GM12864 (cell line): ENCODE measurements at regions not wholly inside any gene's neighbourhood (a gene's known extent, or its start where the extent isn't known, plus 50 kb on each side); places are given as distances from the start of the nearest gene placed in this dataset.

Source experiments
- DNase-seq: peaks from one replicate; pipeline ENCODE4 v3.0.0-alpha.2; 2011; ENCODE audit warnings: low read depth
- H3K4me3 ChIP-seq: 2 replicates; pipeline ENCODE4 v1.5.1; 2011; ENCODE audit warnings: mild to moderate bottlenecking, low read depth, low read length, control low read depth
- TF ChIP-seq, protein P1 (sequence below): IDR thresholded peaks from 2 replicates; pipeline ENCODE4 v1.5.1; 2011; ENCODE audit warnings: low read depth, mild to moderate bottlenecking, moderate library complexity, low read length, control low read depth, inconsistent platforms; ENCODE audit errors: missing control alignments

DNA sequence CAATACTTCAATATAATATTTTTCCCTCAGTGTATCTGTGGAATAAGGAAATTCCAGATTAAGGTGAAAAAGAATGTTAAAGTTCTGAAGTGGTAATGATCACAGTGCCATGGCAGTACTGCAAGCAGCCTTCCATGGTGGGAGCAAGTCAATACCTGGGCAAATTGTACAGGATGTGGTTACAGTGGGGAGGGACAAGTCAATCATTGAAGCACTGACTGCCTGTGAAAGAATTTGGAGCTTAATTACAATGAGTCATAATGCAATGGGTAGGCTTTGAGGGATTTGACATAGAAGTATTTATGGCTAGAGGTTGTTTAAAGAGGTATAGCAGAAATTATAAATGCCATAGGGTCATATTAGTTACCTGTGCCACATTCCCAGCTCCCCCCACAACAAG is 786.5 kb upstream of the ACO1 start:
- H3K4me3 ChIP-seq = no peak overlapping the region
- TF ChIP-seq, protein P1, sequence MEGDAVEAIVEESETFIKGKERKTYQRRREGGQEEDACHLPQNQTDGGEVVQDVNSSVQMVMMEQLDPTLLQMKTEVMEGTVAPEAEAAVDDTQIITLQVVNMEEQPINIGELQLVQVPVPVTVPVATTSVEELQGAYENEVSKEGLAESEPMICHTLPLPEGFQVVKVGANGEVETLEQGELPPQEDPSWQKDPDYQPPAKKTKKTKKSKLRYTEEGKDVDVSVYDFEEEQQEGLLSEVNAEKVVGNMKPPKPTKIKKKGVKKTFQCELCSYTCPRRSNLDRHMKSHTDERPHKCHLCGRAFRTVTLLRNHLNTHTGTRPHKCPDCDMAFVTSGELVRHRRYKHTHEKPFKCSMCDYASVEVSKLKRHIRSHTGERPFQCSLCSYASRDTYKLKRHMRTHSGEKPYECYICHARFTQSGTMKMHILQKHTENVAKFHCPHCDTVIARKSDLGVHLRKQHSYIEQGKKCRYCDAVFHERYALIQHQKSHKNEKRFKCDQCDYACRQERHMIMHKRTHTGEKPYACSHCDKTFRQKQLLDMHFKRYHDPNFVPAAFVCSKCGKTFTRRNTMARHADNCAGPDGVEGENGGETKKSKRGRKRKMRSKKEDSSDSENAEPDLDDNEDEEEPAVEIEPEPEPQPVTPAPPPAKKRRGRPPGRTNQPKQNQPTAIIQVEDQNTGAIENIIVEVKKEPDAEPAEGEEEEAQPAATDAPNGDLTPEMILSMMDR = no peak
- DNase-seq = no peak

DNA sequence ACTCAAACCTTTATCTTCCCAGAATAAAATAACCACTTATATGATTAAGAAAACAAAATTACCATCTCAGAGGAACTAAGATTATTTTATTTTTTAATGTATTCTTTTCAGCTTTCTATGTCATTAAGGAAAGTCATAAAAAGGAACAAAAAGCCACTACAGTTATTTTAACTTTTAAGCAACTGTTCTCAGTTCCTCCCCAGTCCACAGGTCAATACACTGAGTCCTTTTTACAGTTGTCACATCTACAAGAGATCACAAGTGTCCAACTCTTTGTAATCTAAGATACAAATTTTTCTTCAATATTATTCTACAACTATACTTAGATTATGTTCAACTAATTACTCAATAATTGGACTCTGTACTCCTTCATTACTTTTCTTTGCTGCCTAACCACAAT is 782.8 kb upstream of the ACO1 start:
- no peak overlapping the region for H3K4me3 ChIP-seq
- no peak for DNase-seq
- TF ChIP-seq, protein P1 = no peak

DNA sequence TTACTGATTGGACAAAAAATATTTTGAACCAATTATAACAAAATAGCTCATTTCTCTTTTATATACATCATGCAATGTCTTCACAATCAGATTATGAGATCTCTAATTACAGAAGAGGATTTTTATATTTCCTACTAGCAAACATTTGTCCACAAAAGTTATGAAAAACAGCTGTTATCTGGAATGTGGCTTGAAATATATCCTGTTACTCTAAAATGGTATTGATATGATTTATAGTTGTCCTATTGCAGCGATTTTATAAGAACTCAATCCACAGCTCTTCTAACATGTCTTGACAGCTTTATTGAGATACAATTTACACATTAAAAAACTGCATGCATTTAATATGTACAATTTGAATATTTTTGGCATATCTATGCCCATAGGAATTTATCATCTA is 779.9 kb upstream of the ACO1 start:
- DNase-seq = no peak
- H3K4me3 ChIP-seq = no peak overlapping the region
- TF ChIP-seq, protein P1 = no peak

DNA sequence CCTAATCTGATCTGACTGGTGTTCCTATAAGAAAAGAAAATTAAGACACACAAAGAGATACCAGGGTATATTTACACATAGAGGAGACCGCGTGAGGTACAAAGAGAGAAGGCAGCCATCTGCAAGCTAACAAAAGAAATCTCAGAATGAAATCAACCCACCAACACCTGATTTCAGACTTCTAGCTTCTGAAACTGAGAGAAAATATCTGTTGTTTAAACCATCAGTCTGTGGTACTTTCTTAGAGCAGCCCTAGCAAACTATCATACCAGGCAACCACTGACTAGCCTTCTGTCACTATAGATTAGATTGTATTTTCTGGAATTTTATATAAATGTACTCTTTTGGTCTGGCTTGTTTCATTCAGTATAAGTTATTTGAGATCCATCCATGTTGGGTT is 779.3 kb upstream of the ACO1 start:
- TF ChIP-seq, protein P1 = no peak
- H3K4me3 ChIP-seq = no peak overlapping the region
- no peak for DNase-seq

DNA sequence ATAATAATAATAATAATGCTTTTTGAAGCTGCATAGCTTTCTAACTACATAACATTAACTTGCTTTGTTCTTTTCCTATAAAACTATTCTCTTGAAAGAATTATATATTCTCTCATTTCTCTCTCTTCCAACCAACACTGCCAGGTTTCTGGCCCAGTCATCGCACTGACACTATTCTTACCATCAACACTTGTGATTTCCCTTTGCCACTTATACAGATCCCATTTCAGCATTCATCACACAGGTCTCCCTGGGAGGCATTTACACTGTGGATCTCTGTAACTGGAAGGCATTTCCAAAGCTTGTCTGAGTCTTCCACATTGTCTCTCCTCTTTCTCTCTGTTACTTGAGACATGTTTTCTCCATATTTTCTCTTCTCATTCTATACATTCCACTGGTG is 777.8 kb upstream of the ACO1 start:
- TF ChIP-seq, protein P1 = no peak
- no peak overlapping the region for H3K4me3 ChIP-seq

DNA sequence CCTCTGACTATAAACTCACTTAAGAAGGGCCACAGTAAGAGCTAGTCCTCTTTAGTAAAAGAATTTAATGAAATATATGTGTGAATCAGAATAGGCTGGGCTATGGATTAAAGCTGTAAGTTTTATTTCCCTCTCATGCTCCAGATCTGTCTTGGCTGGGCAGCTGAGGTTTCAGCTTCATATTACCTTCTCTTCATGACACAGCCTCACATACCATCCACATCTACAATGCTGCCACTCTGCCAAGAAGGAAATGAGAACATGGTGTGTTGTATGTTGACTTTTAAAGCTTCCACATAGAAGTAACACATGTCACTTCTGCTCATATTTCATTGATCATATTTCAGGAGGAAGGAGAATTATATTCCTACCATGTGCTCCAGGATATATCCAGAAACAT is 776.0 kb upstream of the ACO1 start:
- DNase-seq = no peak
- H3K4me3 ChIP-seq = no peak overlapping the region
- TF ChIP-seq, protein P1 = no peak

More for the DNA sequence above, 777.8 kb upstream of the ACO1 start:
- DNase-seq = no peak

DNA sequence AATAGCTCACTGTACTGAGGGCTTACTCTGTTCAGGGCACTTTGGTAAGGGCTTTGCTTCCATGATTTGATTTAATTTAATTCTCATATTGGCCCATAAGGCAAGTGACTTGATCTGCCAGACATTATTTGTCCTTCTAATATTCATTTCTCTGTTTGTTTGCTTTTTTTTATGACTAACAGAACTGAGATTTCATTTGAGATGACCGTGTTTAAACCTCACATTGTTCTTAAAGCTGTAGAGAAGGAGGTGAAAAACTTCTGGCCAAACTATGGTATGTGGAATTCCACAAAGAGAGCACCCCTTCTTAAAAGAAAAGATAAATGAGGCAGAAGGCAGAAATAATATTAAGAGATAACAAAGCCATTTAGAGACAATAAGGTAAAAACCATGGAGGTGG is 775.6 kb upstream of the ACO1 start:
- no peak overlapping the region for H3K4me3 ChIP-seq
- TF ChIP-seq, protein P1 = no peak
- no peak for DNase-seq
